HG02759 (cell line): ENCODE measurements at regions not wholly inside any gene's neighbourhood (a gene's known extent, or its start where the extent isn't known, plus 50 kb on each side); places are given as distances from the start of the nearest gene placed in this dataset.

Experiments used
- ATAC-seq: cut with Tn5 transposase; IDR thresholded peaks from one replicate; pipeline ENCODE4 v1.9.1; 2021; ENCODE audit warnings: mild to moderate bottlenecking, moderate library complexity; ENCODE audit not compliant: unreplicated experiment

DNA sequence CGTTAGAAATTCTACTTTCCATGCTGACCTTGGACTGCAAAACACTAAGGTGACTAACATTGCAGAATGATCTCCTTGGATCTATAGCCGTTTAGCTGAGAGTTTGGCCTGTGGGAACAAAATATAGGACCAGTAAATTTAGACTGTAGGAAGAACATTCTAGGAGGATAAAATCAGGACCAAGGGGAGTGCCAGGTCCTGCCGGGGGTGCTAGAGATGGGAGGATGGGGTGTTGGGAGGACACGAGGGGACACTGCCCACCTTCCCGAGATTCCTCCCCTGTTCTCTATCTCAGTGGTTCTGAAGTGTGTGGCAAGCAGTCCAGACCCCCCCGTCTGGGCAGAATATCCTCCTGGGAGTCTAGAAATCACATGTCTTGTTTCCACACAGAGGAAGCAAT, 445.2 kb downstream of the ZSWIM6 start:
- no peak for ATAC-seq

DNA sequence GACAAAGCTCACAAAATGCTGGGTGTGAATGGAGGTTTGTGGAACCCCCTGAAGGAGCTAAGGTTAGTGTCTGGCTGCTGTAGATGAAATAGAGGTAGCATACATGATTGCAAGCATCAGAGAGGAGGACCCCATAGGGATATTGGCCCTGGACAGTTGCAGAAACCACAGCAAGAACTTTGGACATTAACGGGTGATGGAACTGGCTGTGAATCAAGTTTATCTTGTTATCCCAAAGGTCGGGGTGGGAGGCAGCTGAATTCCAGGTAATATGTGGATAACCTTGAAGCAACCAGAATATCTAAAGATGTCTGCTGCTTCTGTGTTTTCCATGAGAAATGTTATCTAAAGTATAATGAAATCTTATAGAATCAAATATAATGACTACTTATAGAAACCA, 447.7 kb downstream of the ZSWIM6 start:
- no peak for ATAC-seq

DNA sequence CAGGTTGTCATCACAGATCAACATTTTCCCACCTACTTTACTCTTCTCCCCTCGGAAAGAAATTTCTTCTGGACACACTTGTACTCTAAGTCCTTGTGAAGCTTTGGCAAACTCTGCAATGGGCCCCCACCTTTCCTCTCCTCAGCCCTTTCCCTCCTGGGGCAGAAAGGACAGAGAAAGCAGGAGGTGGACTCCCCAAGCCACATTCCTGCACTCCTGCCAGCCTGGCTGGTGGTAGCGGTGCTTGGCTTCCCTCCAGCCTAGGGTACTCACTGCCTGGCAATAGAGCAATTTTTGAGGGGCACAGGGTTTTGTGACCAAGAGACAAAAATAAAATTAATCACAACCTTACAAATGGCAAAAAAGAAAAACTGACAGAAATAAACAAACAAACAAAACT, 451.4 kb downstream of the ZSWIM6 start:
- ATAC-seq, result no peak

DNA sequence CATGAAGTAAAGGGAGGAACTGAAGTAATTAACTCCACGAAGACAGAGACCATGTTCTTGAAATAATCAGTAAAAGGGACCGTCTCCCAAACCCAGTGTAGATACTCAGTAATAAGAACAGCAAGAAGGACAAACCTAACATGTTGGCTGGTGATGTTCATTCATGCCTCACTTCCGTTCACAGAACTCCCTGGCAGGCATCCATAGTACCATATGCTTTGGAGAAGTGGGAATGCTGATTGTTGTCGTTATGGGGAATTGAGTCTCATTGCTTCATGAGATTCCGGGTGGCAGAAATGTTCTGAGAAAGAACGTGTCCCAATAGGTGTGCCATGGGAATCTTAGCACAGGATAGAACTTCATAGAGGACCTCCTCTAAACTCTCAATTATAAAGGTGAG, 452.3 kb downstream of the ZSWIM6 start:
- ATAC-seq, result no peak

DNA sequence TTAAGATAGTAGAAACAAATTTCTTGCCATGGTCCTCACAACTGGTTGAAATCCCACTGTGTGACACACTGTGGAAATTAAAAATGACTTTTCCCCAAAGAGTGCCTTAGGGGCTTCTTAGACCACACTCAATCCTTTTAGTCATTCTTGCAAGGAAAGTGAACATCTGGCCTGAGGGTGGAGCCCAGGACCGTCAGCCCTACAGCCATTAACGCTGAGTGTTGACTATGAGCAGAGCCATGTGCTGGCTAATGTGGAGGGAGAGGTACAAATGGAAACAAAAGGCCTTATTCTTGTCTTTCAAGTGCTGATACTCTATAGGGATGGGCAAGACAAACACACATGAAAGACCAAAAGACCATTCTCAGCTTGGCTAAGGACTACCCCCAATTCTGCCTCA, 456.5 kb downstream of the ZSWIM6 start:
- ATAC-seq, result no peak

DNA sequence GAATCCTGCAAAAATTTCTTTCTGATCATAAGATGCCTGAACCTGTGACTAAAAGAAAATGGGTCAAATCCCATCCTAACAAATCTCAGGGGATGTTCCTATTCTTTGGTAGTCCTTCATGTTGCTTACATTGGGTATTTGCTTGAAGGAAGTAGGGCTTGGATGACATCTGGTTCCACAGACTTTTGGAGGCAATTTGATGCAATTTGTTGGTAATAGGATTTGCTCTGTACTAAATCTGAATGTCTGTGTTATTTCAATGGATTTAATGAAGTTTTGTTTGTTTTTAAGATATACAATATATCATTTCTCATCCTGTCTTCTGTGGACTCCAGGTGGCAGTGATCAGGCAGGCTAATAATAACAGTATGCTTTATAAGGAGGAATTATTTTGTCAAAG, 457.9 kb downstream of the ZSWIM6 start:
- ATAC-seq, result no peak

DNA sequence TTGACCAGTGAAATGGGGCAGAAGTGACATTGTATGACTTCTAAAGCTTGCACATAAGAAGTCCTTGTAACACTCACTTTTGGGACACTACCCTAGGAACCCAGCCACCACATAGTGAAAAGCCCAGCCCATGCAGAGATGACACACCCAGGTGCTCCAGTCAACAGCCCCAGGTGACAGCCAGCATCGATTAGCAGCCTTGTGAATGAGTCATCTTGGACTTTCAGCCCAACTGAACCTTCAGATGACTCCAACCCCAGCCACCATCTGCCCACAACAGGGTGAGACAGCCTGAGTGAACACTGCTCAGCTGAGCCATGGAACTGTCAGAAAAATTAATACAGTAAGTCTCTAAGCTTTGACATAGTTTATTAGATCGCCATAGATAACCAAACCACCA, 458.6 kb downstream of the ZSWIM6 start:
- ATAC-seq, result peak; percentile 92

DNA sequence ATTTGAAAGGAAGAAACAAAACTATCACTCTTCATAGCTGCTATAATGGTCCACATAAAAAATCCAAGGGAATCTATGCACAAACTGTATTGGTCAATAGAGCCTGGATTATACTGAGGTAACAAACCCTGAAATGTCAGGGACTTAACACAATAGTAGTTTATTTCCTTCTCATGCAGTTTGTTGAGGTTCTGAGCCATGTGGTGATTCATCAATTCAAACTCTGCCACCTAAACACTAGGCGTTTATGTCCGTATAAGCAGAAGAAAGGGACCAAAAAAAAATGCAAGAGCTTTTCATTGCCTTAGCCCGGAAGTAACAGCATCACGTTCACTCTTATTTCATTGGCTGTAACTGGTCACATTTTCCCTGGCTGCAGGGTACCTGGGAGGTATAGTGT, 464.7 kb downstream of the ZSWIM6 start:
- no peak for ATAC-seq

DNA sequence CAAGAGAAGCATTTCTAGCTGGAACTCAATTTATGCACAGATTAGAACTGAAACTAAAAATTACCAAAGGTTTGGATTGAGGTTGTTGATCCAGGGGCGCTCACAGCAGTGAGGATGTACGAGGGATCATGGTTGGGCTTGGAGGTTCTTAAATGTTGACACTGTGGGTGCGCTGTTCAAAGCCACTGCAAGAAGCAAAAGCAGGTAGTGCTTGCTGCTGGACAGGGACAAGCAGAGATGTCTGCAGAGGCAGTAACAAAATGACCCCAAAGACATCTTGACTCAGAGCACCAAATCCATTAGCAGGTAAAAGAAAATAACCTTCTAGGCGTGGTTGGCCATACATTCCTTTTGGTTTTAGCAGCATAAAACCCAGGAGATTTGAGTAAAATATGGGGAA, 468.4 kb downstream of the ZSWIM6 start:
- ATAC-seq, result no peak

DNA sequence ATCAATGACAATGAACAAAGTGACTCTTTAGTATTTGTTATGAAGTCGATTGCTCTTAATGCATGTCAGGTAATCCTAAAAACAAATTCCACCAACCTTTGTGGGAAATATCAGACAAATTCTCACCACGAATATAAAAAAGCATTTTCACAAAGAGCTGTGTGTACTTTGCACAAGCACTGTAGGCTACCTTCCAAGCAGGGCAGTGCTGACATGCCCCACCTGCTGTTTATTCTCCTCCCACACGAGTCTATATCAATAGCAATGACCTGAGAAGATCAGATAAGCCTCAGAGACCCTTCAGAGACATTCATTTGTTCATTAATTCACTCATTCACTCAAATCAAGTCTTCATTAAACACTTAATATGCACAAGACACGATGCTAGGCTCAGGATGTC, 469.1 kb downstream of the ZSWIM6 start:
- no peak for ATAC-seq

DNA sequence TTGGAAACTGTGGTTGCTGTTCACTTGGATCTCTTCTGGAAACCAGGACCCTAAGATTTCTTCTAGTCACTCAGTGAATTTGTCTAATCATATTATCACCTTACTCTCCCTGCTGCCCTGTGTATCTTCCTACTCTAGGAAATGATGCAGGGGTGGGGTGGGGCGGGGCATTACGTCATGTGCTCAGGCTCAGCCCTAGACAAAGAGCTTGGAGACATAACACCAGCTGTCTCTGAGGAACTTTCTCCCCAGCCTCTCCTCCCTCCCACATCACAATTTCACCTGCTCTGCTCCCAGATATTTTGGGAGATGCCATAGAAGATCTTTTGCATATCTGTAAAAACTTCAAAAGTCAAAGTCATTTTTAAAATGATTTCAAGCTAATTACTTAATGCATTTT, 470.4 kb downstream of the ZSWIM6 start:
- no peak for ATAC-seq

DNA sequence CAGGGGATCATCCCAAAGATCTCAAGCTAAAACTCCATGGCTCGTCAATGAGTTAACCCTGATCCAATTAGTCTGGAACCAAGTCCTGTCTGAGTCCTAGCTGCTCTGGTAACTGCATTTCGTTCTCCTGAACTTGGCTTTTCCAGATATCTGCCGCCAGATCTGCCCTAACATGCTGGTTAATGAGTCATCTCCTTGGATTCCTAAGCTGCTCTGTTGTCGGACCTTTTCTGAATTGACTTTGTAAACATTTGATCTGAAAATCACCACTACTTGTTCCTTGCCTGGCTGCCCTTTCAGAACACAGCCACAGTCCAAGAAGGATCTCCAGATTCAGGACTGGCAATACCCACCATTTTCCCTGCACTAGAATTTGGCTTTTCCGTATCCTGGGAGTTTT, 473.0 kb downstream of the ZSWIM6 start:
- ATAC-seq, result no peak

DNA sequence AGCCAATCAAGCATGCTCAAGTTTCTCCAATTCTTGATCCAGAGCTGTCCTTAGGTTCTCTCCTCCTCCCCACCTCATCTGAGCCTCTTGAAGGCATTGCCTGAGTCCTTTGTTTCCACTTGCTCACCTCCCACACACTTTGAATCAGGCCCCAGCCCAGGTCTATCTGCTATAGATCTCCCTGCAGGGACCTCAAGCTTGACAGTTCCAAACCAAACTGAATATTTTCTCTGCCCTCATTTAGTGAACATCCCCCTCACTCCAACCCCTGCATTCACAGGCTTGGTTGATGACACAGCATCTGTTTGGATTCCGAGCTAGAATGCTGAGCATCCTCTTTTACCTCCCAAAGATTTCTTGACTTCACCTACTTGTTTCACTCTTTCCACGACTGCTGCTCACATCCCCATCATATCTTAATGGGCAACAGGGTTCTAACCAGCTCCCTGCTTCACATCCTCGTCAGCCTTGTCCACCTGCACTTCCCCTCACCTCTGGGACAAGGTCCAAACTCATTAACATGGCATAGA, 474.5 kb downstream of the ZSWIM6 start:
- no peak for ATAC-seq

DNA sequence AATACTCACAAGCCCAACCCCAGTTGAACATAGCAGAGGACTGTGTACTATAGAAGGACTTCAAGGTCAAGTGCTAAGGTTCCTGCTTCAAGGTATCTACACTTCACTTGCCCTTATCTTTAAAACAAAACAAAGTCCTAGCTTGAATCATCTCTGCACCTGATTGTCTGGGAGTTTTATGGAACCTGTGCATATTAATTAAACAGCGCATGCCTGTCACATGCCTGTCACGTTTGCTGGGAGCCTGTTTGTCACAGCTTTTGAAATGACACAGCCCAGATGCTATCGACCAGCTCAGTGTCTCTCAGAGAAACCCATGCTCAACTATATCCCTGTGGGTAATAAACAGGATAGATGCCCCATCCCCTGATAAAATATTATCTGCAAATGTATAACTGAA, 476.0 kb downstream of the ZSWIM6 start:
- ATAC-seq, result no peak

DNA sequence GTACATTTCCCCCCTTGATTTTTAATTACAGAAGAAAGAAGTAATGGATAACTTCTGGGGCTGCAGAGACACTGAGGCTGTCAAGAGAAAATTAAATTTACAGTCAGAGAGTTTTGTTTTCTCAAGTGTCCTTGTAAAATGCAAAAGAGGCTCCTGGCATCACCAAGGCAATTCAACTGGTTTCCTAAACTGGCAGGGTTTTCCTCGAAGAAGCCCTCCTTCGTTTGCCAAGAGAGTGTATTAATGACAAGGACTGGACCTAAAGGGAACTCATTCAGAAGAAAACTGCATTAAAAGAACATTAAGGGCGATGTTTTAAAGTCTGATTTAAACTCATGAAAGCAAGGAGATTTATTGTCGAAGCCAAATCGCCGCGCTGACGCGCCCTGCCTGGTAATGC, 476.9 kb downstream of the ZSWIM6 start:
- no peak for ATAC-seq

DNA sequence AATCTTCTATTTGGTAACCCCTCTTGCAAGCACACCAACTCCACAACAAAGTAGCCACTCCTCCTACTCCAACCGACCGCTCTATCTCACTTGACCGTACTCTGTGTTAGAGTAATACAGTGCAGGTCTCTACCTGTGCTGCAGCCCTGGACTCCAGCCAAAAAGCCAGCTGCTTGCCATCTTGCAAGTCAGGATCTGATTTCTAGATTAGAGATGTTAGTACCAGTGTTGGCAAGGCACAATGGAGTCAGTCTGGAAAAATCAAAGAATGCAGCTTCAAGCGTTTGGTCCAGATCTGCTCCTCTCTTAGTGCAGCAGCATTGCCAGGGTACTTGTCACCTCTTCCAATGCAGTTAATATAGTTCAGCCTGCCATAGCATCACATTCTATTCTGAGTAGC, 477.6 kb downstream of the ZSWIM6 start:
- no peak for ATAC-seq

DNA sequence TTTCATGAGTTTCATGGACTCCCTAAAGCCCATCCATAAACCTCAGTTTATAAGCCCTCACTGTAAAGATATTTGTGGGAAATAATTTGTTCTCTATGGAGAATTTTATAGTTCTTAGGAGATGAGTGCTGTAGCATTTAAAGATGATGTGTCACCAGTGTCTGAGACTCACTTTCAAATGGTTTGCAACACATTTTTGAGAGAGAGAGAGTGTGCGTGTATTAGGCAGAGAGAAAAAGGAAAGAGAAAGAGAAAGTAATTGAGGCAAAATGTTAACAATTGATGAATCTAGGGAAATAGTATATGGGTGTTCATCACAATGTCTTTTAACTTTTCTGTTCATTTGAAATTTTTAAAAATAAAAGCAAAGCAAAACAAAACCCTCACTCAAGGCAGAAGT, 479.0 kb downstream of the ZSWIM6 start:
- no peak for ATAC-seq

DNA sequence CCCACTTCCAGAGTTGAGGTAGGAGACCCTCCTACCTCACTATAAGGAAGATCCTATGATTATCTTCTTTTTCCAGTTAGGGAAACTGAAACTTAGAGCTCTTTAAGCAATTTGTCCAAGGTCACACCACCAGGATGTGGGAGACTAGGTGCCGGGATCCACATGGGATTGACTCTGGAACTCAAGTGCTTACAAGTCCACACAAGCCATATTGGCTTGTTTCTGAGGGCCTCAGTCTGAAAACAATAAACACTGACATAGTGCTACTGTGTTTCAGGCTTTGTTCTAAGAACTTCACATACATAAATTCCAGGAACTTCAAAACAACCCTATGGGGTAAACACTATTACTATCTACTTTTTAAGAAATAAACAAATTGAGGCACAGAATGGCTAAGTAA, 481.3 kb downstream of the ZSWIM6 start:
- ATAC-seq, result no peak

DNA sequence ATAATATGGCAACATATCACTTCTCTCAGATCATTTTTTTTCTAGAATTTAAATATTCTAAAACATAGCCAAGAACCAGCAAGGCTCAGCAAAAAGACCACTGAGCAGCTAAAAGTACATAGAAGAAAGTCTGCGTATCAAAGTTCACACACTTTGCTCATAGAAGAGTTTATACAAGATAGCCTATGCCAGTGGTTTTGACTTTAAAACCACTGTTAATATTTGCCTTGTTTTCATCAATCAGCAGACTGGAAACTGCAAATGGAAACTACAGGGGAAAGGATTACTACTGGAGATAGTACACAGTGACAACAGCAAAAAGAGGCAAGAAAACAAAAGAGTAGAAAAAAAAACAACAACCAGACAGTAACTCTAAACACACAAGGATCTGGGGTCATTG, 483.3 kb downstream of the ZSWIM6 start:
- no peak for ATAC-seq

DNA sequence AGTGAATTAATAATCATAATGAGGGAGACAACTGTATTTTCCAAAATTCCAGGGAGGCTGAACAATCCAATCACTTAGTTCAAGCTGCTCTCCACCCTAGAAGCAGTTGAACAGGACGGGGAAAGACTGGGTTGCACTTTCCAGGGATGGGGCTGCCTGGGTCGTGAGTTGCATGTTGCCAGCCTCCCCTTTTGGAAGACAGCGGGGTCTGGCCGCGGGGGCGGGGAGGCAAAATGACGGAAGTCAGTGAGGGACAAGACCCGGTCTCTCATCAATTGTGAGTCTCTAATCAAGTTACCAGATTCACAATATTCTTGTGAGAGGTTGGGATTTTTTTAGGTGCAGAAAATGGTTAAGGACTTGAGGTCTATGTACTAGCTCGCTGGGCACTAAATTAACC, 484.1 kb downstream of the ZSWIM6 start:
- ATAC-seq, result no peak

DNA sequence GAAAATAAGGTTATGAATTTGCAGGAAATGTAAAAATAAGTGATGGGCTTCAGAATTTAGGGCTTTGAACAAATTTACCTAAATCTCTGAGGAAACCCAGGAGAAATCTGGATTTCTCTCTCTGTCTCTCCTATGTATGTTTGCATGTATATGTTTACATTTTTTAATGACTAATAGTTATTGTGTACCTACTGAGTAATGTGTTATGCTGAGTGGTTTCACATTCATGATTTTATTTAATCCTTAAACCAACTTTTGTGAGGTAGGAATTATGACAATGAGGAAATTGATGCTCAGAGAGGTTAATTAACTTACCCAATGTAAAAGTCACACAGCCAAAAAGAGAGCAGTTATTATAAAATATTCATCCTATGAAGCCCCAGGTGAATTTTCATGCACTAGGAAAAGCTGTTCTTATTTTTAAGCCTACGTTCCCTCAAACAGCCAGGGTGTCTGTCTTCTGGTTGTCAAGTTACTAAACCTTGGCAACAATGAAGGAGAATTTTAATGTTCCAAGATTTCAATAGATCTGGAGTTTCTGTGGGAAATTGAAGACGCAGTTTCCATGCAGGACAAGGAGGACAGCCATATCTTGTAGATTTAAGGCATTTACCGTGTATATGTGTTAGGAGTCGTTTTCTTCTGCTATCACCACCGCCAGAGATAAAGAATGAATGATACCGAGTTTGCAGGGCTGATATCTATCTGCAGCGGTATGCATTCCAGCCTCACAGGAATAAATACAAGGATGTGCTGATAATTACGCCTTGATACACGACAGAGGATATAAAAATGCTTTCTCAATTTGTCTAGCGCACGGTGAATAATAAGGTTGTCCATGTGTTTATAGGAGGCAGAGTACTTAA, 484.8 kb downstream of the ZSWIM6 start:
- ATAC-seq, result no peak

DNA sequence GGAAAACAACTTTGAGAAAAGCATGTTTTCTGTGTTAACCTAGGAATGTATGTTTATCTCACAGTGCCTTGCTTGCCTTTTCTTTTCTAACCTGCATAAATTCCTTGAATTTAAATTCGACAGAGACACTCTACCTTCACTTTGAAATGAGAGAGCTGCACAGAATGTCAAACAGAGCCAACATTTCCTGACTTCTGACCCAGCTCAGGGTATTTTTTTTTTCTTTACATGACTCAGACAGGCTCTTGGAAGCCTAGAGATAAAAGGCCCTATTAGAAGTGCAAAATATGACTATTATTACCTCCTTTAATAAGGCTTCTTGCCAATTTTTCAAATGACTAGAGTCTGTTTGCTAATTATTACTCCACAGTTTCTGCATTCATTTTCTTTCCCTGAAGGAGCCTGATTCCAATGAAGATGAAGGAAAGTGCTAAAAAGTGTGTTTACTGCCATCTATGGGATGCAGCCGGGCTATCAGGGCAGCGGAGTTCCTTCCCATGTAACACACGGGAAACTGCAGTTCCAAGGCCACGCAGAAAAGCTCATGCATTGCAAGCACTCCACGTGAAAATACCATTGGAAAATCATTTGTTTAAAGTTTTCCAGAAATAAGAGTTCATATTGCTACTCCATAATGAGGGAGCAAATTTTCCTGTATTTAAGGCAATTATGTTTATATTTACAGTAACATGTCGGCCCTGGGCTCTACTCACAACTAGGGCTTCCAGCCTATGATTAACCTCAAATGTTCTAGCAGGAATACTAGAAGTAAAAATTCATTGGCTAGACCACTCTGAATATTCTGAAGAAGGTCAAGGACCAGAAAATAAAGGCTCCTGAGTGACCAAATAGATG, 485.6 kb downstream of the ZSWIM6 start:
- no peak for ATAC-seq
